ENCODE measurements at regions not wholly inside any gene's neighbourhood (a gene's known extent, or its start where the extent isn't known, plus 50 kb on each side); places are given as distances from the start of the nearest gene placed in this dataset.

- no peak overlapping the region for H3K27ac Mint-ChIP-seq
- no peaks in the 10 kb centered on the region for H3K4me1 Mint-ChIP-seq
- no peaks in the 10 kb centered on the region for H4K20me1 ChIP-seq (replicated peaks; ENCODE audit: insufficient read depth)
- no peak overlapping the region for H2AFZ ChIP-seq
- H3K36me3 ChIP-seq (ENCODE audit: insufficient read depth), result no peaks in the 10 kb centered on the region
- H3K4me1 ChIP-seq (ENCODE audit: insufficient read depth), result no peaks in the 10 kb centered on the region
- TF ChIP-seq STAT1 (IDR thresholded peaks at IDR 0.05; ENCODE audit: unreplicated experiment), result no peak
- H3K9me3 Mint-ChIP-seq, result peaks cover 8% of the 10 kb centered on the region; the same call in 1 of the 3 replicates
- no peaks in the 10 kb centered on the region for H3F3A ChIP-seq (replicated peaks; ENCODE audit: low read depth)
- H3K79me2 ChIP-seq (replicated peaks; ENCODE audit: insufficient read depth), result no peaks in the 10 kb centered on the region
- H3K4me2 ChIP-seq, result no peak overlapping the region
- no peak overlapping the region for H3K4me3 ChIP-seq
- no peaks in the 10 kb centered on the region for H3K9me2 ChIP-seq (ENCODE audit: insufficient read depth)
- no peak overlapping the region for H3K4me3 Mint-ChIP-seq
- no peak for ATAC-seq
- H3K36me3 Mint-ChIP-seq (ENCODE audit: low read depth), result no peaks in the 10 kb centered on the region; the same call in 2 of the 3 replicates
- no peaks in the 10 kb centered on the region for H3K27me3 ChIP-seq (ENCODE audit: insufficient read depth)
- no peaks in the 10 kb centered on the region for H3K27me3 Mint-ChIP-seq (ENCODE audit: insufficient read depth, low read depth, poor library complexity)
- no peak for DNase-seq (ENCODE audit: low spot score)
- no peak overlapping the region for H3K27ac ChIP-seq (ENCODE audit: low read depth)
Measured at GRCh38 chr9:13644675-13645074, 365.2 kb upstream of the MPDZ start.

DNA sequence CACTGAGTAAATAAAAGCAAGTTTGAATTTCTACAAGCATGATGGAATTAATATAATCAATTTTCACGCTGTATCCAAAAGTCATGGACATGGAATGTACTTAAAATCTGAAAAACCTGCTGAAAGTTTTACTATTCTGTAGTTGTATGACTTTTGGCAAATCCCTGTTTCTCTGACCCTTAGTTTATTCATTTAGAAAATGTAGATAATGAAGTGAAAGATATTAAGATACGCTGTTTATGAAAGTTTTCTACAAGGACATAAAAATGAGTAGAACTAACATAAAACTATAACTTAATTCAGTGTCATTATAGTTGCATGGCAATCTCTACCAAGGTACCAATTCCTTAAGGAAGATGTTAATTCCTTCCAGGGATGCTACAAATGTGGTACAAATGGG lies 363.2 kb upstream of the MPDZ start:
- Mint-ChIP-seq H3K36me3 (ENCODE audit: low read depth) (peaks cover 2% of the 10 kb centered on the region; the same call in 2 of the 3 replicates), H3K4me1 (peaks cover 5% of the 10 kb centered on the region; the same call in 2 of the 3 replicates), H3K27ac (no peak overlapping the region), H3K27me3 (ENCODE audit: insufficient read depth, low read depth, poor library complexity) (no peaks in the 10 kb centered on the region), H3K4me3 (no peak overlapping the region), H3K9me3 (peaks cover 3% of the 10 kb centered on the region; the same call in 2 of the 3 replicates)
- Histone ChIP-seq H3K27me3 (ENCODE audit: insufficient read depth) (no peaks in the 10 kb centered on the region), H3K9me2 (ENCODE audit: insufficient read depth) (no peaks in the 10 kb centered on the region), H2AFZ (no peak overlapping the region), H3F3A (replicated peaks; ENCODE audit: low read depth) (no peaks in the 10 kb centered on the region), H3K4me2 (no peak overlapping the region), H3K36me3 (ENCODE audit: insufficient read depth) (no peaks in the 10 kb centered on the region), H3K4me3 (no peak overlapping the region), H4K20me1 (replicated peaks; ENCODE audit: insufficient read depth) (no peaks in the 10 kb centered on the region), H3K27ac (ENCODE audit: low read depth) (no peak overlapping the region), H3K79me2 (replicated peaks; ENCODE audit: insufficient read depth) (no peaks in the 10 kb centered on the region), H3K4me1 (ENCODE audit: insufficient read depth) (no peaks in the 10 kb centered on the region)
- ATAC-seq (no peak), DNase-seq (ENCODE audit: low spot score) (no peak)
- no peak for TF ChIP-seq ETS1 (IDR thresholded peaks at IDR 0.05)
- TF ChIP-seq ZNF331 (CRISPR knock-in tag; IDR thresholded peaks at IDR 0.05; ENCODE audit: low read depth), result no peak
- no peak for TF ChIP-seq STAT1 (IDR thresholded peaks at IDR 0.05; ENCODE audit: unreplicated experiment)
- TF ChIP-seq, protein P1, sequence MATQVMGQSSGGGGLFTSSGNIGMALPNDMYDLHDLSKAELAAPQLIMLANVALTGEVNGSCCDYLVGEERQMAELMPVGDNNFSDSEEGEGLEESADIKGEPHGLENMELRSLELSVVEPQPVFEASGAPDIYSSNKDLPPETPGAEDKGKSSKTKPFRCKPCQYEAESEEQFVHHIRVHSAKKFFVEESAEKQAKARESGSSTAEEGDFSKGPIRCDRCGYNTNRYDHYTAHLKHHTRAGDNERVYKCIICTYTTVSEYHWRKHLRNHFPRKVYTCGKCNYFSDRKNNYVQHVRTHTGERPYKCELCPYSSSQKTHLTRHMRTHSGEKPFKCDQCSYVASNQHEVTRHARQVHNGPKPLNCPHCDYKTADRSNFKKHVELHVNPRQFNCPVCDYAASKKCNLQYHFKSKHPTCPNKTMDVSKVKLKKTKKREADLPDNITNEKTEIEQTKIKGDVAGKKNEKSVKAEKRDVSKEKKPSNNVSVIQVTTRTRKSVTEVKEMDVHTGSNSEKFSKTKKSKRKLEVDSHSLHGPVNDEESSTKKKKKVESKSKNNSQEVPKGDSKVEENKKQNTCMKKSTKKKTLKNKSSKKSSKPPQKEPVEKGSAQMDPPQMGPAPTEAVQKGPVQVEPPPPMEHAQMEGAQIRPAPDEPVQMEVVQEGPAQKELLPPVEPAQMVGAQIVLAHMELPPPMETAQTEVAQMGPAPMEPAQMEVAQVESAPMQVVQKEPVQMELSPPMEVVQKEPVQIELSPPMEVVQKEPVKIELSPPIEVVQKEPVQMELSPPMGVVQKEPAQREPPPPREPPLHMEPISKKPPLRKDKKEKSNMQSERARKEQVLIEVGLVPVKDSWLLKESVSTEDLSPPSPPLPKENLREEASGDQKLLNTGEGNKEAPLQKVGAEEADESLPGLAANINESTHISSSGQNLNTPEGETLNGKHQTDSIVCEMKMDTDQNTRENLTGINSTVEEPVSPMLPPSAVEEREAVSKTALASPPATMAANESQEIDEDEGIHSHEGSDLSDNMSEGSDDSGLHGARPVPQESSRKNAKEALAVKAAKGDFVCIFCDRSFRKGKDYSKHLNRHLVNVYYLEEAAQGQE (IDR thresholded peaks at IDR 0.05; ENCODE audit: unreplicated experiment), result no peak
- no peak for TF ChIP-seq EZH2 (IDR thresholded peaks at IDR 0.05; ENCODE audit: low read depth, unreplicated experiment)
- TF ChIP-seq ZNF114 (CRISPR knock-in tag; IDR thresholded peaks at IDR 0.05), result no peak
- no peak for TF ChIP-seq NANOG (IDR thresholded peaks at IDR 0.05; ENCODE audit: borderline replicate concordance)
- TF ChIP-seq CREB1 (CRISPR knock-in tag; IDR thresholded peaks at IDR 0.05; ENCODE audit: low read depth), result no peak
- TF ChIP-seq EZH2phosphoT487 (IDR thresholded peaks at IDR 0.05; ENCODE audit: unreplicated experiment), result no peak
- no peak for TF ChIP-seq CTCF (conservative IDR thresholded peaks at IDR 0.05; ENCODE audit: low read depth in 2 of 2)
- no peak for TF ChIP-seq POLR2AphosphoS5 (IDR thresholded peaks at IDR 0.05; ENCODE audit: low read depth)
- TF ChIP-seq JUNB (IDR thresholded peaks at IDR 0.05; ENCODE audit: unreplicated experiment), result no peak

Measured in GM23338 (cell line).